SK-N-MC (cell line): ENCODE measurements at regions not wholly inside any gene's neighbourhood (a gene's known extent, or its start where the extent isn't known, plus 50 kb on each side); places are given as distances from the start of the nearest gene placed in this dataset.

ENCODE experiments used
- DNase-seq: peaks from one replicate; pipeline ENCODE4 v3.0.0-alpha.2; 2011; ENCODE audit warnings: low read depth, low spot score
- H3K27ac ChIP-seq: fragments of 200-600 bp; sonication (generic); 2 replicates; pipeline ENCODE4 v1.5.1; 2016; ENCODE audit warnings: mixed run types
- H3K36me3 ChIP-seq: fragments of 200-600 bp; sonication (generic); 2 replicates; pipeline ENCODE4 v1.6.1; 2017; ENCODE audit warnings: antibody characterized with exemption, low read length, mixed read lengths; ENCODE audit not compliant: insufficient read depth
- H3K4me3 ChIP-seq: fragments of 200-600 bp; sonication (generic); 2 replicates; pipeline ENCODE4 v1.5.1; 2016
- H3K9ac ChIP-seq: fragments of 200-600 bp; sonication (generic); 2 replicates; pipeline ENCODE4 v1.8.0; 2017; ENCODE audit warnings: mixed run types, mixed read lengths; ENCODE audit not compliant: insufficient read length
- H3K9me3 ChIP-seq: fragments of 200-600 bp; sonication (generic); 2 replicates; pipeline ENCODE4 v1.6.1; 2017; ENCODE audit warnings: low read depth, mild to moderate bottlenecking, antibody characterized with exemption, low read length, moderate library complexity, mixed read lengths
- EZH2 ChIP-seq: fragments of 200-600 bp; sonication (generic); IDR thresholded peaks from one replicate; pipeline ENCODE4 v1.6.1; 2017; ENCODE audit warnings: antibody characterized with exemption
- FOXP2 ChIP-seq: optimal IDR thresholded peaks from 2 replicates; pipeline ENCODE3; 2011; ENCODE audit warnings: mild to moderate bottlenecking, moderate library complexity; ENCODE audit not compliant: insufficient read depth; ENCODE audit errors: extremely low read length, control extremely low read depth
- POLR2AphosphoS5 ChIP-seq: IDR thresholded peaks from 2 replicates; pipeline ENCODE4 v1.6.1; 2012; ENCODE audit warnings: mild to moderate bottlenecking, low read depth, low read length, borderline replicate concordance

GRCh38 chr2:15681089-15681885 is 89.6 kb downstream of the DDX1 start:
- no peak overlapping the region for H3K4me3 ChIP-seq
- TF ChIP-seq POLR2AphosphoS5 = no peak
- TF ChIP-seq EZH2 = no peak
- TF ChIP-seq FOXP2 = no peak
- no peaks in the 10 kb centered on the region for H3K9me3 ChIP-seq
- no peak overlapping the region for H3K27ac ChIP-seq
- no peak overlapping the region for H3K9ac ChIP-seq
- no peaks in the 10 kb centered on the region for H3K36me3 ChIP-seq
- DNase-seq = no peak

- H3K36me3 ChIP-seq = no peaks in the 10 kb centered on the region
These were observed 90.7 kb downstream of the DDX1 start for GRCh38 chr2:15682354-15682753.

GRCh38 chr2:15684161-15685039 is 92.7 kb downstream of the DDX1 start:
- Histone ChIP-seq H3K36me3 (no peaks in the 10 kb centered on the region), H3K9ac (no peak overlapping the region), H3K27ac (no peak overlapping the region), H3K4me3 (no peak overlapping the region), H3K9me3 (no peaks in the 10 kb centered on the region)
- TF ChIP-seq POLR2AphosphoS5 (no peak), EZH2 (no peak), FOXP2 (no peak)
- no peak for DNase-seq

More at GRCh38 chr2:15682354-15682753, 90.7 kb downstream of the DDX1 start:
- H3K9me3 ChIP-seq = no peaks in the 10 kb centered on the region
- H3K9ac ChIP-seq = no peak overlapping the region
- no peak overlapping the region for H3K4me3 ChIP-seq
- DNase-seq = no peak
- H3K27ac ChIP-seq = no peak overlapping the region
- TF ChIP-seq POLR2AphosphoS5 (no peak), EZH2 (no peak), FOXP2 (no peak)

GRCh38 chr2:15685143-15685542 is 93.5 kb downstream of the DDX1 start:
- H3K27ac ChIP-seq = no peak overlapping the region
- no peak for DNase-seq
- no peaks in the 10 kb centered on the region for H3K9me3 ChIP-seq
- H3K9ac ChIP-seq = no peak overlapping the region
- no peak for TF ChIP-seq POLR2AphosphoS5
- TF ChIP-seq FOXP2 = no peak
- TF ChIP-seq EZH2 = no peak
- no peak overlapping the region for H3K4me3 ChIP-seq
- H3K36me3 ChIP-seq = no peaks in the 10 kb centered on the region

- no peaks in the 10 kb centered on the region for H3K9me3 ChIP-seq
- TF ChIP-seq POLR2AphosphoS5 = no peak
- TF ChIP-seq FOXP2 = no peak
- TF ChIP-seq EZH2 = no peak
These were observed 95.0 kb downstream of the DDX1 start for GRCh38 chr2:15686643-15687042.

GRCh38 chr2:15687243-15687642 is 95.6 kb downstream of the DDX1 start:
- TF ChIP-seq FOXP2 (no peak), POLR2AphosphoS5 (no peak), EZH2 (no peak)
- H3K36me3 ChIP-seq = no peaks in the 10 kb centered on the region
- H3K4me3 ChIP-seq = no peak overlapping the region
- H3K9ac ChIP-seq = no peak overlapping the region
- no peaks in the 10 kb centered on the region for H3K9me3 ChIP-seq
- no peak for DNase-seq
- no peak overlapping the region for H3K27ac ChIP-seq

More at GRCh38 chr2:15686643-15687042, 95.0 kb downstream of the DDX1 start:
- Histone ChIP-seq H3K36me3 (no peaks in the 10 kb centered on the region), H3K27ac (no peak overlapping the region), H3K9ac (no peak overlapping the region), H3K4me3 (no peak overlapping the region)
- no peak for DNase-seq

GRCh38 chr2:15687720-15688119 is 96.1 kb downstream of the DDX1 start:
- no peak for DNase-seq
- Histone ChIP-seq H3K36me3 (no peaks in the 10 kb centered on the region), H3K9me3 (no peaks in the 10 kb centered on the region), H3K4me3 (no peak overlapping the region), H3K9ac (no peak overlapping the region), H3K27ac (no peak overlapping the region)
- TF ChIP-seq POLR2AphosphoS5 (no peak), FOXP2 (no peak), EZH2 (no peak)

GRCh38 chr2:15688924-15689568 is 97.4 kb downstream of the DDX1 start:
- no peak for TF ChIP-seq EZH2
- no peak for TF ChIP-seq POLR2AphosphoS5
- TF ChIP-seq FOXP2 = no peak
- Histone ChIP-seq H3K9ac (no peak overlapping the region), H3K36me3 (no peaks in the 10 kb centered on the region), H3K4me3 (no peak overlapping the region), H3K27ac (no peak overlapping the region), H3K9me3 (no peaks in the 10 kb centered on the region)
- DNase-seq = no peak
